Left hindlimb (tissue), 1 donor: ENCODE measurements at regions not wholly inside any gene's neighbourhood (a gene's known extent, or its start where the extent isn't known, plus 50 kb on each side); places are given as distances from the start of the nearest gene placed in this dataset.
"Not testable (repeated sequence)": the region's sequence is repeated elsewhere in the genome, so short reads cannot be mapped to it uniquely, and the experiment has no call there.

Source experiments
- DNase-seq: peaks from one replicate; pipeline ENCODE4 v3.0.0-alpha.2; 2018

DNA sequence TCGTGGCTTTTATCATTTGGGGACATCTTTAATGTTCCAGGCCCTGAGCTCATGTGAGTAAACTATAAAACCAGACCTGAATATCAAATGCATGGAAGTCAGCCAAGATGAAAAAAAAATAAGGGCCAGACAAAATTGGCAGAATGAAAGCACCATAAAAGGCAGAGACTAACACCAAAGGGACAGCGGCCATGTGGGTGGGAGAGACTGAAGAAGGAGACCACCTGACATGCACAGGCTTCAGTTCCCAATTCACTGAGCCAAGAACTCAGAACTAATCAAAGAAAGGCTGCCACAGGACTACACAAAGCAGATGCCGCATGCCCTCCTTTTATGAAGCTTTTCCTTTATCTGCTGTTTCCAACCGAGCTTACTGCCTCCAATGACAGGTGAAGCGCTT lies 267.1 kb downstream of the RAD51AP2 start:
- DNase-seq = no peak

DNA sequence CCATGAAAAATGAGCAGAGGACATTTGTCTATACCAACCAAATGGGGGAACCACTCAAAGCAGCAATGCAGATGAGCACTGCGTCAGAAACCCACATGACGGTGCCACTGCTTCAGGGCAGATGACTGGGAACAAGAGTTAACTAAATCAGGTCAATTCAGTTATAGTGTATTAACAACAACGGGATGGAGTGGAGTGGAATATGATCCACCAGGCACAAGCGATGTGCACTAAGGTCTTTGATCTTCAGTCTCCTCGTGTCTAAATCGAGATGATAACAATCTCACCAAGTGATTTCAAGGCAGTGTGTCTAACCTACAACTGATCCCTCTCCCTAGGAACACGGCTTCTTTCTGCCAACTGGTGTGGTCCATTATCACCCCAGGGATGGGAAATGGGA lies 269.0 kb downstream of the RAD51AP2 start:
- no peak for DNase-seq

DNA sequence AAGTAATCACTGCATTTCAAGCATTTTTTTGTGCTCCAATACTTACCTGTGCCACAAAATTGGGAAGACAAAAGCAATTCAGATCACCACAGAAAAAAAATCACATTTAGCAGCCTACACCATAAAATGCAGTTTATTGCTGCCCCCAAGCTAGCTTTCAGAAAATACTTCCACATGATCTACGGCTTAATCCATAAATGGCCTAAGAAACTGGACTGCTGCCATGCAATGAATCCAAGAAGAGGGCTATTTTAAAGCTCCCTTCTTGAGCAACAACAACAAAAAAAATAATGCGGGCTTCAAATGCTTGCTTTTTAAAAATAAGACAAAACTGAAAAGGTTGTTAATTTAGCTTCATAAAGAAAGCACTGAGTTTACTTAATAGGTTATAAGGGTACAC lies 272.3 kb downstream of the RAD51AP2 start:
- no peak for DNase-seq

DNA sequence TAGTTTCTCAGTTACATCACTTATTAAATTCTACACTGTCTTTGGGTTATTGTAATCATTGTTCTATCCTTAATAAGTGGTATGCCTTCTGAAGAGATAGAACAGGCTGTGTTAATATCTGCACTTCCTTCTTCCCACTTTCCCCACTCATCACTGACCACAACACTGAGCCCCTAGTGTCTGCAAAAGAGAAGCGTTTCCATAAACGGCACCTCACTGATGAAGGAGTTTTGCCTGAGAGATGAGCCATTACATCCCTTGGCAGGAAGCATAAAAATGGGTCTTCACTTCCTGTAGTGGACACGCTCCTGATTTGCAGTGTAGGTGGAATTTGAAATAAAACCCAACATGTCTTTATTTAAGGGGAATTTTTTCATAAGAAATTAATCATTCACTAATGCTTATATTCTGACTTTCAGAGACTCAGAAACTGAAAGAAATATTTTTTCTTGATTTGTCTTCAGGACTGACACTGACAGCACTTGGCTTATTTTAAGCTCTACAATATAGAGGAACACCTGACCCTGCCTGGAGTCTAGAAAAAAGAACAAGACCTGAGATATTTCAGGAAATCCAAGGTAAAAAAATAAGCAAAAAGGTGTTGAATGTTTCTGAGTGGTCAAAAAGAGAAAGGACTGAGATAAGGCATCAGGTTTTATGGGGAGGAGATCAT lies 275.3 kb downstream of the RAD51AP2 start:
- DNase-seq = no peak

DNA sequence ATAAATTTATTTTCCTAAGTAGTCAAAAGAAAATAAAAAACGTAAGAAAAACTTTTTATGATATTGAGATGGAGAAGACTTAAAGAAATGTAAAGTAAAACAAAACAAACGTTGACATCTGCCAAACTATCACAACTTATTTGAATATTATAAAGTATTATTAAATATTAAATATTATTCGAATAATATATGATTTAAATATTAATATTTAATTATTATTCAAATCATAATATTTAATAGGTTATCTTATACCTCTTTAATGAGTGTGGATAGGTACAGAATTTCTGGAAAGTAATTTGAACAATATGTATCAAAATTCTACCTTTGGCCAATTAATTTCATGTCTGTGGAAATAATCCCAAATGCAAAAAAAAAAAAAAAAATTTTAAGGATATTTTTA lies 278.7 kb downstream of the RAD51AP2 start:
- DNase-seq = no peak

DNA sequence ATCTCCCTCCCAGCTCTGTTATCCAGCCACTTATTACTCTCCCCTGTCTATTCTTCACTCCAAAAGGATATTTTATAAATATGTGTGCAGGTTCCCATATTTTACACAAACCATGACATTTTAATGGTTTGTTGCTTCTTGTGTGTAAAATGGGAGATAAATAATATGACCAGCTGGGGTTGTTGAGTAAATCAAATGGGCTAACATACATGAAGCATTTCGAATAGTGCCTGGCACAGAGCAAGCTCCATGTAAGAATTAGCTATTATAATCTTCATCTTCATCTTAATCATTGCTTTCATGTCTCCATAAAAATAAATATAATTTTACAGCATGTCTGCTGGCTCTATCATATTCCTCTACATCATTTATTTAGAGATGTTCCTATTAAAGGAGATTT lies 283.1 kb downstream of the RAD51AP2 start:
- no peak for DNase-seq

DNA sequence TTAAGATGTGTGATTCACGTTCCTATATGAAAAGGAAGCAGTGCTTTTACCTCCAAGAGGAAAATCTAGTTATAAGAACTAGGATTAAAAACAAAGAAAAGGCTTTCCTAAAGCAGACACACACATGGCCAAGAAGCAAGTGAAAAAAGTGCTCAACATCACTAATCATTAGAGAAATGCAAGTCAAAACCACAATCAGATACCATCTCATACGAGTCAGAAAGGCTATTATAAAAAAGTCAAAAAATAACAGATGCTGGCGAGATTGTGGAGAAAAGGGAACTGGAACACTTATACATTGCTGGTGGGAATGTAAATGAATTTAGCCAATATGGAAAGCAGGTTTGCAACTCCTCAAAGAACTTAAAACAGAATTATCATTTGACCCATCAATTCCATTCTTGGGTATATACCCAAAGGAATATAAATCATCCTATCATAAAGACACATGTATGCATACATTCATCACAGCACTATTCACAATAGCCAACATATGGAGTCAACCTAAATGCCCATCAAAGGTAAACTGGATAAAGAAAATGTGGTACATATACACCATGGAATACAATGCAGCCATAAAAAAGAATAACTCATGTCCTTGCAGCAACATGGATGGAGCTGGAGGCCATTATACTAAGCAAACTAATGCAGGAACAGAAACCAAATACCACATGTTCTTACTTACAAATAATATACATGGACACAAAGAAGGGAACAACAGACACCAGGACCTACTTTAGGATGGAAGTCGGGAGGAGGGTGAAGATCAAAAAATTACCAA lies 285.3 kb downstream of the RAD51AP2 start:
- DNase-seq = no peak

DNA sequence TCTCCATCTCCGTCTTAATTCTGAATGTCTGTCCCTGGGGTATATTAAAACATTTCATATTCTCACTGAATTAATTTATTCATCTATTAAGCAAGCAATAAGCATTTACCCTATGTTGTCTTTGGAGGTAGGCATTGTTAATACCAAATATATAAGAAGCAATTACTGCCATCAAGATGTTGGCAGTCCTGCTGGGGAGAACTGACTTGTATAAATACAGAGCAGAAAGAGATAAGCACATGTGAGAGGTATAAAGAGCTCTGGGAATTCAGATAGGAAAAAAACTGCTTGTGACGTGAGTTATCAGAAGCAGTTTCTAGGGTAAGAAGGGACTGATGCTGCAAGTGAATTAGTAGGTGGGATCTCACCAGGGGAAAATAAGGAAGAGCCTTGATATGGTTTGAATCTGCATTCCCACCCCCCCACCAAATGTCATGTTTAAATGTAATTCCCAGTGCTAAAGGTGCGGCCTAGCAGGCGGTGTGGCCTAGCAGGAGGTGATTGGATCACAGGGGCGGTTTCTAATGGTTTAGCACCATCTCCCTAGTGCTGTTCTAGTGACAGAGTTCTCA lies 286.8 kb downstream of the RAD51AP2 start:
- DNase-seq = no peak

DNA sequence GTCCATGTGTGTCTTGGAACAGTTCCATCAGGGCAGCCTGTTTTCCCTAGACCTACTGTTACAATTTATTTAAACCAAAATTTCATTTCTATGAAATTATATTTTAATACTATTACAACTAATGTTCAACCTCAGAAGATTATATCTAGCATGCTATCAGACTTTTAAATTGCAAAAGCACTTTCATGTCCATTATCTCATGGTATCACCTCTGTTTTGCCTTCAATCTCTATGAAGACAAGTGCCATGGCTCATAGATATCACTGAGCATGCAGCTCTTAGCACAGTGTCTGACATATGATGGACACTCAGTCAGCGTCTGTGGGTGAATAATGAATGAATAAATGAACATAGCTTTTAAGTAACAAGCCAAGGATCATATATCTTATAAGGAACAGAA lies 288.8 kb downstream of the RAD51AP2 start:
- DNase-seq = no peak

DNA sequence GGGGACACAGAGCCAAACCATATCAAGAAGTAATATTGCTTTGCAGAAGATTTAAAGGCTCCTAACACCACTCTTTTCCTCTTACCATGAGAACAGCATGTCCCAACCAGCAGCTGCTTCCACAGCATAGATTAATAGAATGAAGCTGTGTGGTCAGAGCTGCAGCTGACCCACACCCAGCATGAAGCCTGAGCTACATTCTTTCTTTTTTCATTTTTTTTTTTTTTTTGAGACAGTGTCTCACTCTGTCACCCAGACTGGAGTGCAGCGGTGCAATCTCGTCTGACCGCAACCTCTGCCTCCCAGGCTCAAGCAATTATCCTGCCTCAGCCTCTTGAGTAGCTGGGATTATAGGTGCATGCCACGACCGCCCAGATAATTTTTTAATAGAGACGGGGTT lies 289.8 kb downstream of the RAD51AP2 start:
- no peak for DNase-seq

DNA sequence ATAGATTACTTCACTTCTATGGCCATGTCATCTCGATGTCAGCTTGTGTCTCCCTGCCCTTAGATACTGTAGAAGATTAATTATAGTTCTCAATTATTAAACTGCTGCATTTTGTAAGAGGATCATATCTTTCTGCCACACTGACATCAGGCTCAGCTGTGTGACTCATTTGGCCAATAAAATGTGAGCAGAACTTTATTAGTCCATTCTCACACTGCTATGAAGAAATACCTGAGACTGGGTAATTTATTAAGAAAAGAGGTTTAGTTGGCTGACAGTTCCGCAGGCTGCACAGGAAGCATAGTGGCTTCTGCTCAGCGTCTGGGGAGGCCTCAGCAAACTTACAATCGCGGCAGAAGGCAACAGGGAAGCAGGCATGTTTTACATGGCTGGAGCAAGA lies 290.4 kb downstream of the RAD51AP2 start:
- no peak for DNase-seq

DNA sequence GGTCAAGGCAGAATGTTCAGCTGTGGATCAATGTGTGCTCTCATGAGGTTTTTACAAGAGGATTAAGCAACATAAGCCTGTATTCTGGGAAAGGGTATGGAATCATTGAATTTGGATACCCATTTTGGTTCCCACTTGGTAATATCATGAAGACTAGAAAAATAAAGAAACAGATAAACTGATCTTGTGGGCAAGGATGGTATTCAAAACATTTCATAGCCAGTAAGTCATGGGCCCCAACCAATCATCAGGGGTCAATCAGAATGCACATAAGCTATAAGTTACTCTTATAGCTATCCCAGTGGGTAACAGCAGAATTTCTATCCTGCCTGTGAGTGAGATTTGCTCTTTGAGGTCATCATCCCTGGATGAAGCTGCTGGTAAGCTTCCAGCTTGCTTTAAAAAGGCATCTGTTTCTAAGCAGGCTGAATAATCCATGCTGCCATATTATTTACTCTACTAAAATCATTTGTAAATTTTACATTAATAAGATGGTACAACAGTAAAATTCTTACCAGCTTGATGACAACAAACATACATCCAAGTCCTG lies 291.2 kb downstream of the RAD51AP2 start:
- no peak for DNase-seq

DNA sequence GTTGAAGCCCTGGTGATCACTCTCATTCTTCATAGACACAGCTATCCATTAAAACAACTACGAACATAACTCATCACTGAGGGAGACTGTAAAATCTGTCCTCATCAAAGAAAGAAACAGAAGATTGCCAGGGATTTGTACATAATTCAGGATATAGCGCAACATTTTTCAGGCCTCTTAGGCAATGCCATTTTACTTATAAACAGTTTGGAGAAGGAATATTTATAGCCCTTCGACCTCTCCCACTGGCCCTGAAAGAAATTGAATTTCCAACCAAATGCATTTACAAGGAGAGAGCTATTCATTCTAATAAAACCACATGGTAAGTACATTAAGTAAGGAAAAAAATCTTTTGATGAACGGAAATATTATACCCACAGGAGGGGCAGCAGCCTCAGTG lies 295.0 kb downstream of the RAD51AP2 start:
- DNase-seq = no peak

DNA sequence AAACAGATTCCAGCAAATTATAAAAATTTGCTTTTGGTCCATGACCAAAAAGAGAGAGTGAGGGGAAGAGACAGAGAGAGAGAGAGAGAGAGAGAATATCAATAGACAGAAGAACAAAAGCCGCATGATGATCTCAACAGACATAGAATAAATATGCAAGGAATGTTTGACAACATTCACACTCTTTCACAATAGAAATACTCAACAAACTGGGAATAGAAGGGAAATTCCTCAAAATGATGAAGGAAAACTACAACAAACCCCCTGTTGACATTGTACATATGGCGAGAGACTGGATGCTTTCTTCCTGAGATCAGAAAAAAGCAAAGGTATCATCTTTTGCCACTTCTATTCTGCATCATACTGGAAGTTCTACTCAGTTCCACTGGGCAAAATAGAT lies 309.7 kb downstream of the RAD51AP2 start:
- no peak for DNase-seq

DNA sequence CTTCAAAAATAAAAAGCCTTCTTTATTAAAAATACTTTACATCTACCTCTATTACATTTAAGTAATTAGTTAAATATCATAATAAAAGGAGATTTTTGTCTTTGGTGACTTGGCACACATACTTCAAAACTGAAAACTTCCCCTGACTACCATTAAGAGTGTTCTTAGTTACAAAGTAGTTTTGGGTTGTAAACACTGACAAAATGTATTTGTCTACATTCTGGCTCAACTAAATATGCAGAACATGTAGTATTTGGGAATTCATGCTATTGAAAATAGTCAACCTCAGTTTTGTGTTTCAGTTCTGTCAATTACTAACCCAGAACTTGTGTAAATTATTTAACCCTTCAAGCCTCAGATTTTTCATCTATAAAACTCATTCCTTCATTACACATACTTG lies 311.5 kb downstream of the RAD51AP2 start:
- no peak for DNase-seq

DNA sequence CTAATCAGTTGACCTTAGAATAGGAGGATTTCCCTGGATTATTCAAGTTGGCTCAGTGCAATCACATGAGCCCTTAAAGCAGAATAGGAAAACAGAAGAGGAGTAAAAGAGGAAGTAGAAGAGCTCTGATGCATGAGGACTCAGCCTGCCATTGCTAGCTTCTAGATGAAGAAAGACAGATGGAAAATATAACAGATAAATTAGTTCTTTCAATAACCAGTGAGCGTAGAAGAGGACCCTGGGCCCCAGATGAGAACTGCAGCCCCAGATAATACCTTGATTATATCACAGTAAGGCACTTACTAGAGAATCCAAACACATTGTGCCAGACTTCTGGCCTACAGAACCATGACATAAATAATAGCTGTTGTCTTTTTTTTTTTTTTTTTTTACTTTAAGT lies 314.0 kb downstream of the RAD51AP2 start:
- not testable (repeated sequence) for DNase-seq

DNA sequence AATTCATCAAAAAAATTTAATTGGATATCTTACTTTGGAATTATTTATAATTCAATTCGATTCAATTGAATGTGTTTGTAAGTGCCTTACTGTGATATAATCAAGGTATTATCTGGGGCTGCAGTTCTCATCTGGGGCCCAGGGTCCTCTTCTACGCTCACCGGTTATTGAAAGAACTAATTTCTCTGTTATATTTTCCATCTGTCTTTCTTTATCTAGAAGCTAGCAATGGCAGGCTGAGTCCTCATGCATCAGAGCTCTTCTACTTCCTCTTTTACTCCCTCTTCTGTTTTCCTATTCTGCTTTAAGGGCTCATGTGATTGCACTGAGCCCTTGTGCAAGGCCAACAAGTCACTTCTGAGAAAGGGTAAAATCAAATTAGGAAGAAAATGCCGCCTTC lies 315.6 kb downstream of the RAD51AP2 start:
- not testable (repeated sequence) for DNase-seq

DNA sequence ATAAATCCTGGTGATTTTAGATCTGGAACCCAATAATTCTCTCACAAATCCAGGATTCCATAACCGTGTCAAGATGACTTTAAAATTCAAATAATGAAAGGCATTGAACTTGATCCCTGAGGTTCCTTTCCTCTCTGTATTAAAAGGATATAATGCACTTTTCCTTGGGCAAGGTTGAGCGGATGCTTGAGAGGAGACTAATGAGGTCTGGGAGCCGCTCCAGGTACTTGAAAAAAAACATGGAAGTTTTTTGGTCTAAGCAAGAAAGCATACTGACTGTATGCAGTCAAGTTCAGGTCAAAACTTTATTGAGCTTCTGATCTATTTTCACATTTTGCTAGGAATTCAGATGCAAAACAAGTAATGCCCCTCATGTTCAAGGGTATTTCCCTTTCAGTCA lies 318.5 kb downstream of the RAD51AP2 start:
- no peak for DNase-seq

DNA sequence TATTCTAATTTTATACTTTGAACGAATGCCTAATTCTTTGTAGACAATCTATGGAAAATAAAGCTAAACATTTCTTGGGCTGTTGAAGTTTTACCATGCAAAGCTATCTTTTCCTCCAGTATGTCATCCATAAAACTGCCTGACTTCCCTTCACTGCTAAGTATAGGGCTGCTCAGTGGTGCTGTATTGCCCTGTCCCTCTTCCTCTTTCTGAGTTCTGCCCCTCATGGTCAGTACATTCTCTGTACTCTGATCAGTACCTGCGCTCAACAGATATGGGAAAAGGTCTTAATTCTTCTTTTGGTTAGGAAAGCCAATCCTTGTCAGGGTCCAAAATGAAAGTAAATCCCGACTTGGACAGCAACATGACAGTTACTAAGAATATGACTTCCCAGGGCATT lies 321.9 kb downstream of the RAD51AP2 start:
- no peak for DNase-seq

DNA sequence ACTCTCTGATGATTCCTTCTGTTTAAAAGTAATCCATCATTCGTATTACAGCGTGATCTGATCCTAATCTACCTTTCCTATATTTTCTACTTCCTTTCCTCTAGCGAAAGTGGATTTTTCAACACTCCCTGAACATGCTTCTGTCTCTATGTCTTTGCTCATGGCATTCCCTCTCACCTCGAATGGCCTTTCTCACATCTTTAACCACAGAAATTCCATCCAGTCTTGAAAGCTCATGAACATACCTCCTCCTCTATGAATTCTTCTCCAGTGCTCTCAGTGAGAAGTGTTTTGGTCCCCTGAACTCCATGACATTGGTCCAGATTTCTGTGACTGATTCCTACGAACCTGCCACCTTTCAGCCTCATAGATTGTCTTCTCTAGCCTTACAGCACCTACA lies 323.2 kb downstream of the RAD51AP2 start:
- no peak for DNase-seq

DNA sequence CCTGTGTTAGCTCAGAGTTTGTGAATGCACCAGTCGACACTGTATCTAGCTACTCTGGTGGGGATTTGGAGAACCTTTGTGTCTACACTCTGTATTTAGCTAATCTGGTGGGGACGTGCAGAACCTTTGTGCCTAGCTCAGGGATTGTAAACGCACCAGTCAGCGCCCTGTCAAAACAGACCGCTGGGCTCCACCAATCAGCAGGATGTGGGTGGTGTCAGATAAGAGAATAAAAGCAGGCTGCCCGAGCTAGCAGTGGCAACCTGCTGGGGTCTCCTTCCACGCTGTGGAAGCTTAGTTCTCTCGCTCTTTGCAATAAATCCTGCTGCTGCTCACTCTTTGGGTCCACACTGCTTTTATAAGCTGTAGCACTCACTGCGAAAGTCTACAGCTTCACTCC lies 324.2 kb downstream of the RAD51AP2 start:
- DNase-seq = no peak

DNA sequence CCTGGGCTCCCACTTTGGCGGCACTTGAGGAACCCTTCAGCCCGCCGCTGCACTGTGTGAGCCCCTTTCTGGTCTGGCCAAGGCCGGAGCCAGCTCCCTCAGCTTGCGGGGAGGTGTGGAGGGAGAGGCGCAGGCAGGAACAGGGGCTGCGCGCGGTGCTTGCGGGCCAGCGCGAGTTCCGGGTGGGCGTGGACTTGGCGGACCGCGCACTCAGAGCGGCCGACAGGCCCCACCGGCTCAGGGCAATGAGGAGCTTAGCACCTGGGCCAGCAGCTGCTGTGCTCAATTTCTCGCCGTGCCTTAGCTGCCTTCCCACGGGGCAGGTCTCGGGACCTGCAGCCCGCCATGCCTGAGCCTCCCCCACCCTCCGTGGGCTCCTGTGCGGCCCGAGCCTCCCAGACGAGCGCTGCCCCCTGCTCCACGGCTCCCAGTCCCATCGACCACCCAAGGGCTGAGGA lies 324.8 kb downstream of the RAD51AP2 start:
- not testable (repeated sequence) for DNase-seq

DNA sequence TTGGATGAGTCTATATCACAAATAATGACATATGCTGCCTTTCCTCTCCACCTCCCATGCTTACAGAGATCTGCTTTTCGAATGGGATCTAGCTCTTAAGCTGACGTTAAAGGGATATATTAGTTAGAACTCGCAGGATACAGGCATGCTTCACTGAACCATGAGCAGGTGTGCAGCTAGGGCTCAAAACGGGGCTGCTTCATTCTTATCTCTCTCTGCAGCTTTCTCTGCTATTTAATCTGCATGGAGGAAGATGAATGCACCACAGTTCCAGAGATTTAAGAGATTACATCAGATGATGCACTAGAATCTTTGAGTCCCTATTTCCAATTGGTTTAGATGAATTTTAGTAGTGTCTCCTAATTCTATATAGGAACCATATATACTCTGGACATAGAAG lies 327.0 kb downstream of the RAD51AP2 start:
- DNase-seq = no peak

DNA sequence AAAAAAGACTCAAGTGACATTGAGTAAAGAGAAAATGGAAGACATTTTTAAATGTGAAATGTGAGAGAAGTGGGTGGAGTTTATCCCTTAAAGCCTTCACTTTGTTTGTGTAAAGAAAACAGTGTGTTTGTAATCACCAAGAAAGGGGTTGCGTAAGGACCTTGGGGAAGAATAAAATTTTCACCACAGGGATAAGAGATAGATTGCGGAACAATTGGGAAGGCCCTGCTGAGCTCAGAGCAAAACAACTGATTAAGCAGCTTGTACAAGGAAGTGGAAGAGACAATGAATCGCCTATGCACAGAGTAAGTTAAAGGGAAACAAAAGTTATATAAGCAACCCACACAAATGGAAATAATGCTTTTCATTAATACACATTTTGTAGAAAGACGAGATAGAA lies 327.7 kb downstream of the RAD51AP2 start:
- DNase-seq = no peak
